WTC11 (cell line): ENCODE measurements at regions not wholly inside any gene's neighbourhood (a gene's known extent, or its start where the extent isn't known, plus 50 kb on each side); places are given as distances from the start of the nearest gene placed in this dataset.

Experiments used
- ATAC-seq: fragments of 200-7000 bp; cut with Tn5 transposase; 2 replicates; pipeline ENCODE4 v1.10.0; 2021; ENCODE audit warnings: mild to moderate bottlenecking, moderate library complexity
- CTCF ChIA-PET: fragments of 300-600 bp; sonication (Branson Sonifier 250); formaldehyde crosslinking; loops from one replicate; lab custom pipeline; 2021; ENCODE audit warnings: antibody characterized with exemption; lab: Charles Lee
- POLR2A ChIA-PET: fragments of 350-600 bp; sonication (Branson Sonifier 250); formaldehyde crosslinking; loops from one replicate; lab custom pipeline; 2021; ENCODE audit warnings: antibody characterized with exemption; lab: Charles Lee
- DNase-seq: peaks from one replicate; pipeline ENCODE4 v3.0.0; 2021; ENCODE audit warnings: low spot score
- H3K27ac Mint-ChIP-seq: 2 replicates; pipeline ENCODE4 v1.8.0; 2021; ENCODE audit warnings: mixed read lengths
- H3K27me3 Mint-ChIP-seq: 2 replicates; pipeline ENCODE4 v1.8.0; 2021; ENCODE audit warnings: low read depth, mild to moderate bottlenecking, moderate library complexity, mixed read lengths
- H3K36me3 Mint-ChIP-seq: 2 replicates; pipeline ENCODE4 v1.8.0; 2021; ENCODE audit warnings: mixed read lengths
- H3K4me1 Mint-ChIP-seq: 2 replicates; pipeline ENCODE4 v1.8.0; 2022; ENCODE audit warnings: mixed read lengths
- H3K4me3 Mint-ChIP-seq: 2 replicates; pipeline ENCODE4 v1.8.0; 2021; ENCODE audit warnings: mild to moderate bottlenecking, moderate library complexity, mixed read lengths
- H3K9me3 Mint-ChIP-seq: 2 replicates; pipeline ENCODE4 v1.8.0; 2021; ENCODE audit warnings: mixed read lengths
- CREM ChIP-seq: sonication (generic); formaldehyde crosslinking; IDR thresholded peaks from 2 replicates; pipeline ENCODE4 v1.8.1; 2022; ENCODE audit warnings: mild to moderate bottlenecking, missing genetic modification reagents, moderate library complexity
- E2F1 ChIP-seq: sonication (generic); formaldehyde crosslinking; IDR thresholded peaks from 2 replicates; pipeline ENCODE4 v1.8.0; 2022; ENCODE audit warnings: mild to moderate bottlenecking, missing genetic modification reagents
- EMX1 ChIP-seq: fragments of 250-450 bp; sonication (Bioruptor Pico); IDR thresholded peaks from 2 replicates; pipeline ENCODE4 v1.8.0; 2021; ENCODE audit warnings: mild to moderate bottlenecking
- ETV6 ChIP-seq: sonication (generic); formaldehyde crosslinking; IDR thresholded peaks from 2 replicates; pipeline ENCODE4 v1.8.1; 2022; ENCODE audit warnings: mild to moderate bottlenecking, missing genetic modification reagents
- GRHL2 ChIP-seq: fragments of 250-450 bp; sonication (Bioruptor Pico); IDR thresholded peaks from 2 replicates; pipeline ENCODE4 v1.8.0; 2022; ENCODE audit warnings: mild to moderate bottlenecking, moderate library complexity; ENCODE audit not compliant: insufficient replicate concordance, severe bottlenecking
- NR2C2 ChIP-seq: sonication (generic); formaldehyde crosslinking; IDR thresholded peaks from 2 replicates; pipeline ENCODE4 v1.8.0; 2022; ENCODE audit warnings: mild to moderate bottlenecking, missing genetic modification reagents
- OVOL2 ChIP-seq: fragments of 250-450 bp; sonication (Bioruptor Pico); IDR thresholded peaks from 2 replicates; pipeline ENCODE4 v1.9.0; 2021; ENCODE audit warnings: mild to moderate bottlenecking, borderline replicate concordance
- PREB ChIP-seq: sonication (generic); formaldehyde crosslinking; IDR thresholded peaks from 2 replicates; pipeline ENCODE4 v1.8.1; 2022; ENCODE audit warnings: mild to moderate bottlenecking, missing genetic modification reagents, moderate library complexity, borderline replicate concordance
- RELA ChIP-seq: sonication (generic); formaldehyde crosslinking; IDR thresholded peaks from 2 replicates; pipeline ENCODE4 v1.8.1; 2022; ENCODE audit warnings: missing genetic modification reagents, mild to moderate bottlenecking, borderline replicate concordance
- TCF7 ChIP-seq: sonication (generic); formaldehyde crosslinking; IDR thresholded peaks from 2 replicates; pipeline ENCODE4 v1.8.0; 2022; ENCODE audit warnings: mild to moderate bottlenecking, low read depth, missing genetic modification reagents, moderate library complexity
- TEAD1 ChIP-seq: sonication (generic); formaldehyde crosslinking; IDR thresholded peaks from 2 replicates; pipeline ENCODE4 v1.8.0; 2022; ENCODE audit warnings: mild to moderate bottlenecking, missing genetic modification reagents
- ZMAT4 ChIP-seq: fragments of 250-450 bp; sonication (Bioruptor Pico); IDR thresholded peaks from 2 replicates; pipeline ENCODE4 v1.9.0; 2021; ENCODE audit warnings: mild to moderate bottlenecking
- ZNF121 ChIP-seq: sonication (generic); formaldehyde crosslinking; IDR thresholded peaks from 2 replicates; pipeline ENCODE4 v1.8.0; 2023; ENCODE audit warnings: missing genetic modification reagents
- ZNF416 ChIP-seq: fragments of 250-450 bp; sonication (Bioruptor Pico); IDR thresholded peaks from 2 replicates; pipeline ENCODE4 v1.9.0; 2021; ENCODE audit warnings: mild to moderate bottlenecking, inconsistent platforms
- ZNF532 ChIP-seq: fragments of 250-450 bp; sonication (Bioruptor Pico); IDR thresholded peaks from 2 replicates; pipeline ENCODE4 v1.9.0; 2021; ENCODE audit warnings: mild to moderate bottlenecking, borderline replicate concordance
- TF ChIP-seq, protein P1 (sequence below): fragments of 200-600 bp; IDR thresholded peaks from 2 replicates; pipeline ENCODE4 v1.8.0; 2022; ENCODE audit warnings: antibody characterized with exemption
- TF ChIP-seq, protein P2 (sequence below): sonication (generic); formaldehyde crosslinking; IDR thresholded peaks from 2 replicates; pipeline ENCODE4 v1.8.0; 2023; ENCODE audit warnings: missing genetic modification reagents, mild to moderate bottlenecking, borderline replicate concordance
- TF ChIP-seq, protein P3 (sequence below): fragments of 250-450 bp; sonication (Bioruptor Pico); IDR thresholded peaks from 2 replicates; pipeline ENCODE4 v1.8.0; 2021; ENCODE audit warnings: mild to moderate bottlenecking

- TF ChIP-seq E2F1 (CRISPR knock-in tag) (no peak), ZNF121 (CRISPR knock-in tag) (no peak), RELA (CRISPR knock-in tag) (no peak), TCF7 (CRISPR knock-in tag) (no peak), GRHL2 (no peak), ZNF416 (CRISPR knock-in tag) (no peak), PREB (CRISPR knock-in tag) (no peak), NR2C2 (CRISPR knock-in tag) (no peak), EMX1 (CRISPR knock-in tag) (no peak)
Observed at GRCh38 chr16:86069736-86070298, 170.9 kb downstream of the IRF8 start (continued).

DNA sequence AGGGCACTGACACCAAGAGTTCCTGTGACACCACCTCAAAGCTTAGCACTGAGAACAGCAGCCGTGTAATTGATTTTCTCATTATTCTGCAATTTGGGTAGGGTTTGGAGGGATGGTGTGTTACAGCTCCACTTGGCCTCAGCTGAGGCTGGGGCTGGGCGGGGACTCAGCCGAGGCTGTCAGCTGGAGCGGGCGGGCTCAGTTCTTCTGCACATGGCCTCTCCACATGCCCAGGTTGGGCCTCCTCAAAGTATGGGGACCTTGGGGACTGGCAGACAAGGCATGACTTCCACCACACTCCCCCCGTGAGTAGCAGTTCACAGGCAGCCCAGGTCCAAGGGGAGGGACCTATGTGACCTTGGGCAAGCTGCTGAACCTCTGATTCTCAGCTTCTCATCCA, 171.5 kb downstream of the IRF8 start:
- Mint-ChIP-seq H3K27ac (no peak overlapping the region), H3K4me1 (peaks cover 10% of the 10 kb centered on the region), H3K9me3 (peaks cover 6% of the 10 kb centered on the region), H3K36me3 (no peaks in the 10 kb centered on the region), H3K27me3 (0 out of 2 replicates have a peak, but pooled peaks cover 4% of the 10 kb centered on the region), H3K4me3 (no peak overlapping the region)
- TF ChIP-seq, protein P1, sequence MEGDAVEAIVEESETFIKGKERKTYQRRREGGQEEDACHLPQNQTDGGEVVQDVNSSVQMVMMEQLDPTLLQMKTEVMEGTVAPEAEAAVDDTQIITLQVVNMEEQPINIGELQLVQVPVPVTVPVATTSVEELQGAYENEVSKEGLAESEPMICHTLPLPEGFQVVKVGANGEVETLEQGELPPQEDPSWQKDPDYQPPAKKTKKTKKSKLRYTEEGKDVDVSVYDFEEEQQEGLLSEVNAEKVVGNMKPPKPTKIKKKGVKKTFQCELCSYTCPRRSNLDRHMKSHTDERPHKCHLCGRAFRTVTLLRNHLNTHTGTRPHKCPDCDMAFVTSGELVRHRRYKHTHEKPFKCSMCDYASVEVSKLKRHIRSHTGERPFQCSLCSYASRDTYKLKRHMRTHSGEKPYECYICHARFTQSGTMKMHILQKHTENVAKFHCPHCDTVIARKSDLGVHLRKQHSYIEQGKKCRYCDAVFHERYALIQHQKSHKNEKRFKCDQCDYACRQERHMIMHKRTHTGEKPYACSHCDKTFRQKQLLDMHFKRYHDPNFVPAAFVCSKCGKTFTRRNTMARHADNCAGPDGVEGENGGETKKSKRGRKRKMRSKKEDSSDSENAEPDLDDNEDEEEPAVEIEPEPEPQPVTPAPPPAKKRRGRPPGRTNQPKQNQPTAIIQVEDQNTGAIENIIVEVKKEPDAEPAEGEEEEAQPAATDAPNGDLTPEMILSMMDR = no peak
- TF ChIP-seq TEAD1 (CRISPR knock-in tag) = no peak
- ChIA-PET CTCF (interaction anchor here (0.8 to 4.8 kb wide), 6 partner anchors 22 to 447 kb away, joined by 3 to 57 read pairs (median 4); no protein-coding TSS in a partner anchor), POLR2A (no interaction called here)
- DNase-seq = no peak
- no peak for ATAC-seq

GRCh38 chr16:86070971-86071370, 172.0 kb downstream of the IRF8 start:
- DNase-seq = no peak
- Mint-ChIP-seq H3K27me3 (0 out of 2 replicates have a peak, but pooled peaks cover 2% of the 10 kb centered on the region), H3K9me3 (peaks cover 6% of the 10 kb centered on the region), H3K4me1 (peaks cover 10% of the 10 kb centered on the region), H3K4me3 (no peak overlapping the region), H3K27ac (no peak overlapping the region), H3K36me3 (no peaks in the 10 kb centered on the region)
- POLR2A ChIA-PET = no interaction called here
- TF ChIP-seq ZMAT4 (CRISPR knock-in tag) (no peak), GRHL2 (no peak), CREM (CRISPR knock-in tag) (no peak), ZNF416 (CRISPR knock-in tag) (no peak), ZNF121 (CRISPR knock-in tag) (no peak), ETV6 (CRISPR knock-in tag) (no peak), ZNF532 (CRISPR knock-in tag) (no peak), OVOL2 (no peak)
- TF ChIP-seq, protein P2, sequence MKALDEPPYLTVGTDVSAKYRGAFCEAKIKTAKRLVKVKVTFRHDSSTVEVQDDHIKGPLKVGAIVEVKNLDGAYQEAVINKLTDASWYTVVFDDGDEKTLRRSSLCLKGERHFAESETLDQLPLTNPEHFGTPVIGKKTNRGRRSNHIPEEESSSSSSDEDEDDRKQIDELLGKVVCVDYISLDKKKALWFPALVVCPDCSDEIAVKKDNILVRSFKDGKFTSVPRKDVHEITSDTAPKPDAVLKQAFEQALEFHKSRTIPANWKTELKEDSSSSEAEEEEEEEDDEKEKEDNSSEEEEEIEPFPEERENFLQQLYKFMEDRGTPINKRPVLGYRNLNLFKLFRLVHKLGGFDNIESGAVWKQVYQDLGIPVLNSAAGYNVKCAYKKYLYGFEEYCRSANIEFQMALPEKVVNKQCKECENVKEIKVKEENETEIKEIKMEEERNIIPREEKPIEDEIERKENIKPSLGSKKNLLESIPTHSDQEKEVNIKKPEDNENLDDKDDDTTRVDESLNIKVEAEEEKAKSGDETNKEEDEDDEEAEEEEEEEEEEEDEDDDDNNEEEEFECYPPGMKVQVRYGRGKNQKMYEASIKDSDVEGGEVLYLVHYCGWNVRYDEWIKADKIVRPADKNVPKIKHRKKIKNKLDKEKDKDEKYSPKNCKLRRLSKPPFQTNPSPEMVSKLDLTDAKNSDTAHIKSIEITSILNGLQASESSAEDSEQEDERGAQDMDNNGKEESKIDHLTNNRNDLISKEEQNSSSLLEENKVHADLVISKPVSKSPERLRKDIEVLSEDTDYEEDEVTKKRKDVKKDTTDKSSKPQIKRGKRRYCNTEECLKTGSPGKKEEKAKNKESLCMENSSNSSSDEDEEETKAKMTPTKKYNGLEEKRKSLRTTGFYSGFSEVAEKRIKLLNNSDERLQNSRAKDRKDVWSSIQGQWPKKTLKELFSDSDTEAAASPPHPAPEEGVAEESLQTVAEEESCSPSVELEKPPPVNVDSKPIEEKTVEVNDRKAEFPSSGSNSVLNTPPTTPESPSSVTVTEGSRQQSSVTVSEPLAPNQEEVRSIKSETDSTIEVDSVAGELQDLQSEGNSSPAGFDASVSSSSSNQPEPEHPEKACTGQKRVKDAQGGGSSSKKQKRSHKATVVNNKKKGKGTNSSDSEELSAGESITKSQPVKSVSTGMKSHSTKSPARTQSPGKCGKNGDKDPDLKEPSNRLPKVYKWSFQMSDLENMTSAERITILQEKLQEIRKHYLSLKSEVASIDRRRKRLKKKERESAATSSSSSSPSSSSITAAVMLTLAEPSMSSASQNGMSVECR (CRISPR knock-in tag) = no peak
- TF ChIP-seq, protein P3, sequence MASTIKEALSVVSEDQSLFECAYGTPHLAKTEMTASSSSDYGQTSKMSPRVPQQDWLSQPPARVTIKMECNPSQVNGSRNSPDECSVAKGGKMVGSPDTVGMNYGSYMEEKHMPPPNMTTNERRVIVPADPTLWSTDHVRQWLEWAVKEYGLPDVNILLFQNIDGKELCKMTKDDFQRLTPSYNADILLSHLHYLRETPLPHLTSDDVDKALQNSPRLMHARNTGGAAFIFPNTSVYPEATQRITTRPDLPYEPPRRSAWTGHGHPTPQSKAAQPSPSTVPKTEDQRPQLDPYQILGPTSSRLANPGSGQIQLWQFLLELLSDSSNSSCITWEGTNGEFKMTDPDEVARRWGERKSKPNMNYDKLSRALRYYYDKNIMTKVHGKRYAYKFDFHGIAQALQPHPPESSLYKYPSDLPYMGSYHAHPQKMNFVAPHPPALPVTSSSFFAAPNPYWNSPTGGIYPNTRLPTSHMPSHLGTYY (CRISPR knock-in tag) = no peak
- CTCF ChIA-PET = interaction anchor here (1.8 to 4.8 kb wide), 4 partner anchors 27 to 446 kb away, joined by 4 to 57 read pairs (median 18); no protein-coding TSS in a partner anchor
- ATAC-seq = no peak
